GM23338 (cell line): ENCODE measurements at regions not wholly inside any gene's neighbourhood (a gene's known extent, or its start where the extent isn't known, plus 50 kb on each side); places are given as distances from the start of the nearest gene placed in this dataset.

ENCODE experiments used
- ATAC-seq: fragments of 200-7000 bp; cut with Tn5 transposase; 3 replicates; pipeline ENCODE4 v1.9.1; 2020
- DNase-seq: peaks from one replicate; pipeline ENCODE4 v3.0.0-alpha.2; 2015; ENCODE audit warnings: low spot score
- H2AFZ ChIP-seq: fragments of 200-600 bp; sonication (generic); 2 replicates; pipeline ENCODE4 v1.8.0; 2016; ENCODE audit warnings: antibody characterized with exemption, mild to moderate bottlenecking, moderate library complexity
- H3F3A ChIP-seq: fragments of 200-600 bp; sonication (generic); replicated peaks from 2 replicates; pipeline ENCODE4 v1.8.0; 2017; ENCODE audit warnings: antibody characterized with exemption, mixed run types, low read depth
- H3K27ac ChIP-seq: fragments of 200-600 bp; sonication (generic); 2 replicates; pipeline ENCODE4 v1.6.1; 2016; ENCODE audit warnings: low read depth
- H3K27me3 ChIP-seq: fragments of 200-600 bp; sonication (generic); 2 replicates; pipeline ENCODE4 v1.8.0; 2016; ENCODE audit warnings: mild to moderate bottlenecking, mixed run types, moderate library complexity; ENCODE audit not compliant: insufficient read depth
- H3K36me3 ChIP-seq: fragments of 200-600 bp; sonication (generic); 2 replicates; pipeline ENCODE4 v1.8.0; 2016; ENCODE audit warnings: mild to moderate bottlenecking; ENCODE audit not compliant: insufficient read depth
- H3K4me1 ChIP-seq: fragments of 200-600 bp; sonication (generic); 2 replicates; pipeline ENCODE4 v1.8.0; 2016; ENCODE audit warnings: mild to moderate bottlenecking, moderate library complexity; ENCODE audit not compliant: insufficient read depth
- H3K4me2 ChIP-seq: fragments of 200-600 bp; sonication (generic); 2 replicates; pipeline ENCODE4 v1.7.1; 2017; ENCODE audit warnings: mixed run types
- H3K4me3 ChIP-seq: fragments of 200-600 bp; sonication (generic); 2 replicates; pipeline ENCODE4 v1.6.1; 2016; ENCODE audit warnings: mixed run types
- H3K79me2 ChIP-seq: fragments of 200-600 bp; sonication (generic); replicated peaks from 2 replicates; pipeline ENCODE4 v1.8.0; 2017; ENCODE audit warnings: mild to moderate bottlenecking; ENCODE audit not compliant: insufficient read depth
- H3K9me2 ChIP-seq: fragments of 200-600 bp; sonication (generic); 2 replicates; pipeline ENCODE4 v1.8.0; 2017; ENCODE audit not compliant: insufficient read depth
- H4K20me1 ChIP-seq: fragments of 200-600 bp; sonication (generic); replicated peaks from 2 replicates; pipeline ENCODE4 v1.8.0; 2017; ENCODE audit warnings: mild to moderate bottlenecking; ENCODE audit not compliant: insufficient read depth
- H3K27ac Mint-ChIP-seq: 2 replicates; pipeline ENCODE4 v1.8.0; 2020; ENCODE audit warnings: inconsistent platforms, mild to moderate bottlenecking, moderate library complexity, mixed read lengths
- H3K27me3 Mint-ChIP-seq: 3 replicates; pipeline ENCODE4 v1.8.0; 2022; ENCODE audit warnings: low read depth, mild to moderate bottlenecking, moderate library complexity, mixed read lengths, inconsistent platforms; ENCODE audit not compliant: insufficient read depth, poor library complexity
- H3K36me3 Mint-ChIP-seq: 3 replicates; pipeline ENCODE4 v1.8.0; 2021; ENCODE audit warnings: low read depth, mild to moderate bottlenecking, inconsistent platforms, moderate library complexity, mixed read lengths
- H3K4me1 Mint-ChIP-seq: 3 replicates; pipeline ENCODE4 v1.8.0; 2020; ENCODE audit warnings: mild to moderate bottlenecking, inconsistent platforms, mixed read lengths
- H3K4me3 Mint-ChIP-seq: 3 replicates; pipeline ENCODE4 v1.8.0; 2021; ENCODE audit warnings: moderate library complexity, mild to moderate bottlenecking, inconsistent platforms, mixed read lengths
- H3K9me3 Mint-ChIP-seq: 3 replicates; pipeline ENCODE4 v1.8.0; 2020; ENCODE audit warnings: moderate library complexity, mild to moderate bottlenecking, inconsistent platforms, mixed read lengths
- CREB1 ChIP-seq: fragments of 250-450 bp; sonication (Bioruptor Pico); IDR thresholded peaks from 2 replicates; pipeline ENCODE4 v1.5.0; 2020; ENCODE audit warnings: low read depth, mild to moderate bottlenecking, moderate library complexity
- EZH2 ChIP-seq: fragments of 200-600 bp; sonication (generic); IDR thresholded peaks from one replicate; pipeline ENCODE4 v1.8.0; 2017; ENCODE audit warnings: antibody characterized with exemption, mild to moderate bottlenecking, low read depth; ENCODE audit not compliant: unreplicated experiment
- EZH2phosphoT487 ChIP-seq: fragments of 200-600 bp; sonication (generic); IDR thresholded peaks from one replicate; pipeline ENCODE4 v1.8.1; 2018; ENCODE audit warnings: antibody characterized with exemption; ENCODE audit not compliant: unreplicated experiment
- JUNB ChIP-seq: IDR thresholded peaks from one replicate; pipeline ENCODE4 v1.6.1; 2016; ENCODE audit warnings: antibody characterized with exemption; ENCODE audit not compliant: unreplicated experiment
- NANOG ChIP-seq: IDR thresholded peaks from 2 replicates; pipeline ENCODE4 v1.6.1; 2016; ENCODE audit warnings: antibody characterized with exemption, borderline replicate concordance
- POLR2AphosphoS5 ChIP-seq: IDR thresholded peaks from 2 replicates; pipeline ENCODE4 v1.6.1; 2016; ENCODE audit warnings: antibody characterized with exemption, low read depth
- ZNF114 ChIP-seq: fragments of 250-450 bp; sonication (Bioruptor Pico); IDR thresholded peaks from 2 replicates; pipeline ENCODE4 v1.5.0; 2020; ENCODE audit warnings: mild to moderate bottlenecking, moderate library complexity
- ZNF331 ChIP-seq: fragments of 250-450 bp; sonication (Bioruptor Pico); IDR thresholded peaks from 2 replicates; pipeline ENCODE4 v1.5.0; 2020; ENCODE audit warnings: low read depth, mild to moderate bottlenecking, moderate library complexity
- ZNF462 ChIP-seq: fragments of 250-450 bp; sonication (Bioruptor Pico); IDR thresholded peaks from 2 replicates; pipeline ENCODE4 v1.5.0; 2020; ENCODE audit warnings: mild to moderate bottlenecking, moderate library complexity

DNA sequence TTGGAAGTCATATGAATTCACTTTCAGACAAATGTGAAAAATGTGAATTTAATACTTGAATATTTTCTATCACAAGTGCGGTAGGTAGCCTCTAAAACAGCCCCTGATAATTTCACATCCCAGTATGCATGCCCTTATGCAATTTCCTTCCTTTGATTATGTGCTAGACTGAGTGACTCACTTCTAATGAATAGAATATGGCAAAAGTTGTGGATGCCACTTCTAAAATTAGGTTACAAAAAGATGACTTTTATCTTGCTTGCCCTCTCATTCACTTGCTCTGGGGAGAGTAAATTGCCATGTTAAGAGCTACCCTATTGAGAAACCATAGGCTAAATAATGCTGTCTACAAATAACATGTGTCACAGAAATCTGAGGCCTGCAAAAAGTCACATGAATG is 402.5 kb upstream of the PCDH9 start (continued):
- TF ChIP-seq ZNF462 (CRISPR knock-in tag) = no peak
- no peak for TF ChIP-seq CREB1 (CRISPR knock-in tag)
- TF ChIP-seq ZNF114 = no peak
- no peak for TF ChIP-seq EZH2phosphoT487
- no peak for TF ChIP-seq EZH2
- TF ChIP-seq ZNF331 (CRISPR knock-in tag) = no peak

DNA sequence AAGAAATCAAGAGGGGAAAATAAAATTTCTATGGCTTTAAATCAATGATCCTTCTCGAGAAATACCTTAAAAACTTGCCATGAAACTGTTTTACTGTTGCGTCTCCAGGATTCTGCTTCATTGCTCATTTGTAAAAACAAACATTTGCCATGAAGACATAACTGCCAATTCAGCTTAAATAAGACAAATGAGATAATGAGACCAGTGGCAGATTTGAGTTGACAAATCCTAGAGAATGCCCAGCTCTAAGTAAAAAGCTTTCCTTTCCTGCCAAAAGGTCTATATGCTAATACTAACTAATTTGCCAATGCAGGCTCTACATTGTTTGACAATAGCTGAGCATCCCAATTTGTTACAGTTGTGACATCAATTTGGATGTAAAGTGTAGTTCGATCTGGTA is 400.5 kb upstream of the PCDH9 start:
- Histone ChIP-seq H3F3A (no peaks in the 10 kb centered on the region), H3K27ac (no peak overlapping the region), H3K4me2 (peak overlapping the region; percentile 9; the same call in 1 of the 2 replicates), H3K36me3 (no peaks in the 10 kb centered on the region), H3K79me2 (no peaks in the 10 kb centered on the region), H3K27me3 (no peaks in the 10 kb centered on the region), H3K4me1 (0 out of 2 replicates have a peak, but pooled peaks cover 3% of the 10 kb centered on the region), H2AFZ (no peak overlapping the region), H3K4me3 (no peak overlapping the region), H3K9me2 (no peaks in the 10 kb centered on the region), H4K20me1 (no peaks in the 10 kb centered on the region)
- Mint-ChIP-seq H3K36me3 (no peaks in the 10 kb centered on the region), H3K27me3 (no peaks in the 10 kb centered on the region), H3K9me3 (no peaks in the 10 kb centered on the region), H3K4me3 (no peak overlapping the region), H3K27ac (peak overlapping the region; percentile 72), H3K4me1 (peaks cover 7% of the 10 kb centered on the region; the same call in 2 of the 3 replicates)
- ATAC-seq = no peak
- peak; percentile 6 for DNase-seq
- TF ChIP-seq POLR2AphosphoS5 (no peak), JUNB (no peak), CREB1 (CRISPR knock-in tag) (no peak), NANOG (no peak), ZNF114 (no peak), EZH2 (no peak), EZH2phosphoT487 (no peak), ZNF462 (CRISPR knock-in tag) (no peak)
